ENCODE measurements at regions not wholly inside any gene's neighbourhood (a gene's known extent, or its start where the extent isn't known, plus 50 kb on each side); places are given as distances from the start of the nearest gene placed in this dataset.

GRCh38 chr2:56465491-56465890, 281.7 kb downstream of the CCDC85A start:
- Histone ChIP-seq H3K27ac (ENCODE audit: low read depth, low read length, severe bottlenecking) (no peak overlapping the region), H3K9me3 (ENCODE audit: control insufficient read depth, low read length) (no peaks in the 10 kb centered on the region), H3K36me3 (ENCODE audit: control insufficient read depth, insufficient read depth, low read length) (no peaks in the 10 kb centered on the region), H3K4me1 (ENCODE audit: control insufficient read depth, insufficient read depth, low read length, poor library complexity, severe bottlenecking) (peaks cover 9% of the 10 kb centered on the region), H3K4me3 (ENCODE audit: extremely low read depth, insufficient read depth, low read length, poor library complexity, severe bottlenecking) (no peak overlapping the region)

DNA sequence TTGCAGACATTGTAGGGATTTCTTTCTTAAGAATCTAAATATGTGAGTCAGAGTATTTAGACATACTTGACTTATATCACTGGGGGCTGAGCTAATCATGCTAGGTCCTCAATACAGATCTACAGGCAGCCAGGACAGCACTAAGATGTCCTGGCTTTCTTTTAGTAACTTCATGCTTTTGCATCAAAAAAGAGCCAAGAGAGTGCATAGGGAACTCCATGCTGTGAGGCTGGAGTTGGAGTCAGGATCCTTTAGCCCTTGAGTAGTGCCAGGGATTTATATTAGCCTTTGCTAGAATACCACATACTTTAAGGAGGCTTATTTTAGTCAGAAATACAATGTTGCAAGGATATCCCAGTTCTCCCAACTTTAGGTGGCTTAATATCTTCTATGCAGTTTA, 289.7 kb downstream of the CCDC85A start:
- no peak overlapping the region for H3K4me3 ChIP-seq (ENCODE audit: extremely low read depth, insufficient read depth, low read length, poor library complexity, severe bottlenecking)
- no peaks in the 10 kb centered on the region for H3K4me1 ChIP-seq (ENCODE audit: control insufficient read depth, insufficient read depth, low read length, poor library complexity, severe bottlenecking)
- H3K36me3 ChIP-seq (ENCODE audit: control insufficient read depth, insufficient read depth, low read length) = no peaks in the 10 kb centered on the region
- no peak overlapping the region for H3K27ac ChIP-seq (ENCODE audit: low read depth, low read length, severe bottlenecking)
- no peaks in the 10 kb centered on the region for H3K9me3 ChIP-seq (ENCODE audit: control insufficient read depth, low read length)

- H3K4me1 ChIP-seq (ENCODE audit: control insufficient read depth, insufficient read depth, low read length, poor library complexity, severe bottlenecking) = no peaks in the 10 kb centered on the region
- no peak overlapping the region for H3K4me3 ChIP-seq (ENCODE audit: extremely low read depth, insufficient read depth, low read length, poor library complexity, severe bottlenecking)
- H3K27ac ChIP-seq (ENCODE audit: low read depth, low read length, severe bottlenecking) = no peak overlapping the region
- H3K36me3 ChIP-seq (ENCODE audit: control insufficient read depth, insufficient read depth, low read length) = no peaks in the 10 kb centered on the region
- H3K9me3 ChIP-seq (ENCODE audit: control insufficient read depth, low read length) = no peaks in the 10 kb centered on the region
- WGBS, 2 experiments (ENCODE audit: insufficient coverage in 2 of 2) = 80 to 100% methylated on average over 1 to 2 of the region's 4 CpGs
Observed at GRCh38 chr2:56474412-56475158, 290.8 kb downstream of the CCDC85A start.

GRCh38 chr2:56475191-56475590, 291.4 kb downstream of the CCDC85A start:
- no peaks in the 10 kb centered on the region for H3K9me3 ChIP-seq (ENCODE audit: control insufficient read depth, low read length)
- H3K4me1 ChIP-seq (ENCODE audit: control insufficient read depth, insufficient read depth, low read length, poor library complexity, severe bottlenecking) = no peaks in the 10 kb centered on the region
- no peaks in the 10 kb centered on the region for H3K36me3 ChIP-seq (ENCODE audit: control insufficient read depth, insufficient read depth, low read length)
- WGBS, 2 experiments (ENCODE audit: insufficient coverage in 2 of 2) = 83% methylated on average over 1 of the region's 2 CpGs; no CpG with 5 or more reads in 1 of the 2 experiments
- no peak overlapping the region for H3K4me3 ChIP-seq (ENCODE audit: extremely low read depth, insufficient read depth, low read length, poor library complexity, severe bottlenecking)
- H3K27ac ChIP-seq (ENCODE audit: low read depth, low read length, severe bottlenecking) = no peak overlapping the region

DNA sequence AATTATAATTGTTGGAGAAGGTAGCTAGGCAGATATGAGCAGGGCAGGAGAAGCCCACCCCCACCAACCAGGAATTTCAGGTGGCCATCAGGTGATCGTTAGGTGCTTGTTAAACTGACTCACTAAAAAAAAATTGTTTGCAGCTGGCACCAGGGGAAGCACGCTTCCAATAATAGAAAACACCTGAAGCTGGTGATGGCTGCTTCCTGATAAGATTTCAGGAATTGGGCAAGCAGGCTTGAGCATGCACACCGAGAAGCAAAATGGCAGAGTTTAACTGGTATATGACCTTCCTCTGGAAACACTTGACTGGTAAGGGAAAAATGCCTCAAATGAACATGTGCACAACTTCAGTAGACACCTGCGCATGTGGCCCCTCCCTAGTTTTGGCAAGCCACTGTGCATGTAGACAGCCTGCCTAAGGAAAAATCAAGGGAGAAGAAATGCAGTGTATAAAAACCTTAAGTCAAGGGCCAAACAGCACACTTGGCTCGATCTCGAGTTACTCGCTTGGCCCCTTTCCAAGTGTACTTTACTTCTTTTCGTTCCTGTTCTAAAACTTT, 292.8 kb downstream of the CCDC85A start:
- Histone ChIP-seq H3K27ac (ENCODE audit: low read depth, low read length, severe bottlenecking) (no peak overlapping the region), H3K9me3 (ENCODE audit: control insufficient read depth, low read length) (no peaks in the 10 kb centered on the region), H3K36me3 (ENCODE audit: control insufficient read depth, insufficient read depth, low read length) (no peaks in the 10 kb centered on the region), H3K4me3 (ENCODE audit: extremely low read depth, insufficient read depth, low read length, poor library complexity, severe bottlenecking) (no peak overlapping the region), H3K4me1 (ENCODE audit: control insufficient read depth, insufficient read depth, low read length, poor library complexity, severe bottlenecking) (no peaks in the 10 kb centered on the region)
- 84 to 93% methylated on average over 6 to 7 of the region's 8 CpGs for WGBS, 2 experiments (ENCODE audit: insufficient coverage in 2 of 2)

DNA sequence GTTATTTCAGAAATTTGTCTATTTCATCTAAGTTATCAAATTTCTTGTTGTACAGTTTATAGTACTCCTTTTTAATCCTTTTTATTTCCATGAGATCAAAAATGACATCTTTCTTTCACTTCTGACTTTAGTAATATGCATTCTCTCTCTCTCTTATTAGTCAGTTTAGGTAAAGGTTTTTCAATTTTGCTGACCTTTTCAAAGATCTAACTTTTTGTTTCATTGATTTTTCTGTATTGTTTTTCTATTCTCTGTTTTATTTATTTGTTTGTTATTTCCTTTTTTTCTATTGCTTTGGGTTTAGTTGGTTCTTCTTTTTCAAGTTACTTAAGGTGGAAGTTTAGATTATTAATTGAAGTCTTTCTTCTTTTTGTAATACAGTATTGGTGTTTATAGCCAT, 294.2 kb downstream of the CCDC85A start:
- Histone ChIP-seq H3K27ac (ENCODE audit: low read depth, low read length, severe bottlenecking) (no peak overlapping the region), H3K9me3 (ENCODE audit: control insufficient read depth, low read length) (no peaks in the 10 kb centered on the region), H3K36me3 (ENCODE audit: control insufficient read depth, insufficient read depth, low read length) (no peaks in the 10 kb centered on the region), H3K4me3 (ENCODE audit: extremely low read depth, insufficient read depth, low read length, poor library complexity, severe bottlenecking) (no peak overlapping the region), H3K4me1 (ENCODE audit: control insufficient read depth, insufficient read depth, low read length, poor library complexity, severe bottlenecking) (no peaks in the 10 kb centered on the region)

GRCh38 chr2:56483081-56483480, 299.3 kb downstream of the CCDC85A start:
- H3K9me3 ChIP-seq (ENCODE audit: control insufficient read depth, low read length) = no peaks in the 10 kb centered on the region
- H3K27ac ChIP-seq (ENCODE audit: low read depth, low read length, severe bottlenecking) = no peak overlapping the region
- WGBS, 2 experiments (ENCODE audit: insufficient coverage in 2 of 2) = 73 to 93% methylated on average over 1 to 2 of the region's 2 CpGs
- H3K36me3 ChIP-seq (ENCODE audit: control insufficient read depth, insufficient read depth, low read length) = no peaks in the 10 kb centered on the region
- H3K4me3 ChIP-seq (ENCODE audit: extremely low read depth, insufficient read depth, low read length, poor library complexity, severe bottlenecking) = no peak overlapping the region
- no peaks in the 10 kb centered on the region for H3K4me1 ChIP-seq (ENCODE audit: control insufficient read depth, insufficient read depth, low read length, poor library complexity, severe bottlenecking)

GRCh38 chr2:56484906-56485305, 301.1 kb downstream of the CCDC85A start:
- Histone ChIP-seq H3K36me3 (ENCODE audit: control insufficient read depth, insufficient read depth, low read length) (no peaks in the 10 kb centered on the region), H3K27ac (ENCODE audit: low read depth, low read length, severe bottlenecking) (no peak overlapping the region), H3K4me3 (ENCODE audit: extremely low read depth, insufficient read depth, low read length, poor library complexity, severe bottlenecking) (no peak overlapping the region), H3K9me3 (ENCODE audit: control insufficient read depth, low read length) (no peaks in the 10 kb centered on the region), H3K4me1 (ENCODE audit: control insufficient read depth, insufficient read depth, low read length, poor library complexity, severe bottlenecking) (no peaks in the 10 kb centered on the region)

- H3K4me3 ChIP-seq (ENCODE audit: extremely low read depth, insufficient read depth, low read length, poor library complexity, severe bottlenecking) = no peak overlapping the region
- WGBS, 2 experiments (ENCODE audit: insufficient coverage in 2 of 2) = no CpG with 5 or more reads among the region's 1 CpG
- H3K4me1 ChIP-seq (ENCODE audit: control insufficient read depth, insufficient read depth, low read length, poor library complexity, severe bottlenecking) = no peaks in the 10 kb centered on the region
- H3K9me3 ChIP-seq (ENCODE audit: control insufficient read depth, low read length) = no peaks in the 10 kb centered on the region
- H3K36me3 ChIP-seq (ENCODE audit: control insufficient read depth, insufficient read depth, low read length) = no peaks in the 10 kb centered on the region
- no peak overlapping the region for H3K27ac ChIP-seq (ENCODE audit: low read depth, low read length, severe bottlenecking)
Observed at GRCh38 chr2:56500317-56500716, 316.5 kb downstream of the CCDC85A start.

DNA sequence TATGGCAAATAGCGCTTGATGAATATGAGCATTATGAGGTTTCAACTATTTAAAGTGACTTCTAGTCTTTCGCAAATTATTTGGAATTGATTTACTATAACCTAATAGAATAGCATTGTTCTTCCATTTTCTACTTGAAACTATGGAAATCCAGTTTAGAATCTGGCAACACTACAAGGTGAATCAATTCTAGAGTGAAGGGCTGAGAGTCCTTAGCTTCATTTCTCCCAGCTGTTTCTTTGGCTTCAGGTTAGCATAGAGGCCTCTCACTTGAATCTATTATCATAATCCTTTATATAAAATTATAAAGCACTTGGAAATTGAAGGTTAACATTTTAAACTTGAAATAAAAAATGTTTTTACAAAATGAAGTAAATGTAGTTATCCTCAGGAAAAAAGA, 318.8 kb downstream of the CCDC85A start:
- H3K4me1 ChIP-seq (ENCODE audit: control insufficient read depth, insufficient read depth, low read length, poor library complexity, severe bottlenecking) = no peaks in the 10 kb centered on the region
- no CpG with 5 or more reads among the region's 2 CpGs for WGBS, 2 experiments (ENCODE audit: insufficient coverage in 2 of 2)
- no peaks in the 10 kb centered on the region for H3K36me3 ChIP-seq (ENCODE audit: control insufficient read depth, insufficient read depth, low read length)
- H3K4me3 ChIP-seq (ENCODE audit: extremely low read depth, insufficient read depth, low read length, poor library complexity, severe bottlenecking) = no peak overlapping the region
- H3K9me3 ChIP-seq (ENCODE audit: control insufficient read depth, low read length) = no peaks in the 10 kb centered on the region
- H3K27ac ChIP-seq (ENCODE audit: low read depth, low read length, severe bottlenecking) = no peak overlapping the region

DNA sequence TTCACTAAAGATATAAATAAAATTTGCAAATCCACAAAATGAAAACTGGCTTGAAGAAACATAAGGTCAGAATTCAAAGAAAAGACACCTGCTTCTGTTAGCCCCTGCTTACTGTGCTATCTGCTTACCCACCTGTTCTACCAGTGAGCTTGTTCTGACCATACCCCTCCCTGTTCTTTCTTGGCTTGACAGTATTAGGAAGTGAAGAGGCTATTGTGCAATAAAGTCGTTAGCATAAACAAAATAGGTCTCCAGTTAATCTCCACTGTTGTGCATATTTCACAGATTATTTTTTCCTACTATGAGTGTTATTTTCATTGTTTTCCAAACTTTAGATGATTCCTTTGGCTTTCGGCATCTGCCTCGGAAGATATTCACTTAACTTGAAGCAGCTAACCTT, 322.1 kb downstream of the CCDC85A start:
- Histone ChIP-seq H3K27ac (ENCODE audit: low read depth, low read length, severe bottlenecking) (no peak overlapping the region), H3K4me1 (ENCODE audit: control insufficient read depth, insufficient read depth, low read length, poor library complexity, severe bottlenecking) (no peaks in the 10 kb centered on the region), H3K36me3 (ENCODE audit: control insufficient read depth, insufficient read depth, low read length) (no peaks in the 10 kb centered on the region), H3K4me3 (ENCODE audit: extremely low read depth, insufficient read depth, low read length, poor library complexity, severe bottlenecking) (no peak overlapping the region), H3K9me3 (ENCODE audit: control insufficient read depth, low read length) (no peaks in the 10 kb centered on the region)
- no CpG with 5 or more reads among the region's 3 CpGs for WGBS, 2 experiments (ENCODE audit: insufficient coverage in 2 of 2)

Measured in mesodermal cell (in vitro differentiated cells).